Endothelial cell of umbilical vein (primary cell): ENCODE measurements at regions not wholly inside any gene's neighbourhood (a gene's known extent, or its start where the extent isn't known, plus 50 kb on each side); places are given as distances from the start of the nearest gene placed in this dataset.

Experiments
- CTCF ChIP-seq, 2 donors: IDR thresholded peaks; 1 replicate in 1 of 2; 2 replicates in 1 of 2; pipeline ENCODE4 v1.5.1; 2011; ENCODE audit warnings: low read length in 2 of 2, mild to moderate bottlenecking in 2 of 2, moderate library complexity in 2 of 2, control low read depth in 1 of 2, inconsistent platforms in 1 of 2, low read depth in 1 of 2; ENCODE audit not compliant: insufficient read depth in 1 of 2; ENCODE audit errors: extremely low read depth in 1 of 2
- EZH2 ChIP-seq: IDR thresholded peaks from 2 replicates; pipeline ENCODE4 v1.6.1; 2012; ENCODE audit warnings: borderline replicate concordance, low read depth, mild to moderate bottlenecking, moderate library complexity, low read length, inconsistent platforms; ENCODE audit not compliant: severe bottlenecking

- TF ChIP-seq EZH2 (no peak), CTCF (IDR thresholded peaks at IDR 0.05; ENCODE audit: extremely low read depth in 1 of 2, insufficient read depth in 1 of 2, low read depth in 1 of 2, low read length in 2 of 2) (no peak)
Measured at GRCh38 chr3:86561215-86561614, 429.7 kb downstream of the VGLL3 start.
